Neural cell (in vitro differentiated cells): ENCODE measurements at regions not wholly inside any gene's neighbourhood (a gene's known extent, or its start where the extent isn't known, plus 50 kb on each side); places are given as distances from the start of the nearest gene placed in this dataset.

Source experiments
- H2AFZ ChIP-seq: fragments of 200-600, 300-800 bp; sonication (generic), shearing (Covaris generic); 2 replicates; pipeline ENCODE4 v1.6.0; 2014; ENCODE audit warnings: low read depth, mild to moderate bottlenecking, antibody characterized with exemption, low read length, moderate library complexity
- H3F3A ChIP-seq: fragments of 200-600 bp; shearing (Covaris generic); 2 replicates; pipeline ENCODE4 v1.6.1; 2016; ENCODE audit warnings: mild to moderate bottlenecking, moderate library complexity, mixed read lengths, antibody characterized with exemption, low read length; ENCODE audit not compliant: insufficient read depth, poor library complexity, severe bottlenecking
- H3K27ac ChIP-seq: fragments of 200-600, 300-800 bp; sonication (generic), shearing (Covaris generic); 2 replicates; pipeline ENCODE4 v1.5.1; 2014; ENCODE audit warnings: mild to moderate bottlenecking, low read length, moderate library complexity
- H3K27me3 ChIP-seq: fragments of 300-800, 200-600 bp; sonication (generic), shearing (Covaris generic); 2 replicates; pipeline ENCODE4 v1.6.0; 2014; ENCODE audit warnings: mild to moderate bottlenecking, low read depth, low read length, moderate library complexity; ENCODE audit not compliant: insufficient read depth
- H3K36me3 ChIP-seq: fragments of 300-800, 200-600 bp; sonication (generic), shearing (Covaris generic); 2 replicates; pipeline ENCODE4 v1.5.1; 2014; ENCODE audit warnings: mild to moderate bottlenecking, antibody characterized with exemption, low read length, moderate library complexity; ENCODE audit not compliant: insufficient read depth
- H3K4me2 ChIP-seq: fragments of 300-800, 200-600 bp; sonication (generic), shearing (Covaris generic); 2 replicates; pipeline ENCODE4 v1.6.0; 2014; ENCODE audit warnings: mild to moderate bottlenecking, low read length
- H3K4me3 ChIP-seq: fragments of 300-800, 200-600 bp; sonication (generic), shearing (Covaris generic); 2 replicates; pipeline ENCODE4 v1.5.1; 2014; ENCODE audit warnings: mild to moderate bottlenecking, low read length, moderate library complexity
- H3K79me2 ChIP-seq: fragments of 200-600 bp; shearing (Covaris generic); replicated peaks from 2 replicates; pipeline ENCODE4 v1.6.0; 2014; ENCODE audit warnings: mild to moderate bottlenecking, low read length, moderate library complexity; ENCODE audit not compliant: insufficient read depth
- H3K9ac ChIP-seq: fragments of 300-800, 200-600 bp; sonication (generic), shearing (Covaris generic); 2 replicates; pipeline ENCODE4 v1.6.1; 2016; ENCODE audit warnings: mild to moderate bottlenecking, low read length, mixed read lengths
- H3K9me2 ChIP-seq: fragments of 200-600 bp; shearing (Covaris generic); 2 replicates; pipeline ENCODE4 v1.6.1; 2016; ENCODE audit warnings: mild to moderate bottlenecking, low read length, mixed read lengths; ENCODE audit not compliant: insufficient read depth
- H3K9me3 ChIP-seq: fragments of 200-600, 300-800 bp; sonication (generic), shearing (Covaris generic); 2 replicates; pipeline ENCODE4 v1.6.1; 2016; ENCODE audit warnings: mild to moderate bottlenecking, mixed run types, low read length, moderate library complexity, mixed read lengths
- H4K20me1 ChIP-seq: fragments of 200-600 bp; shearing (Covaris generic); 2 replicates; pipeline ENCODE4 v1.6.1; 2016; ENCODE audit warnings: mild to moderate bottlenecking, mixed run types; ENCODE audit not compliant: insufficient read depth
- CTCF ChIP-seq: fragments of 450-650 bp; IDR thresholded peaks from 2 replicates; pipeline ENCODE4 v1.5.1; 2014; ENCODE audit warnings: antibody characterized with exemption, mild to moderate bottlenecking, moderate library complexity; ENCODE audit not compliant: poor library complexity, severe bottlenecking
- EP300 ChIP-seq: fragments of 450-650 bp; conservative IDR thresholded peaks from 2 replicates; pipeline ENCODE4 v1.6.1; 2014; ENCODE audit warnings: antibody characterized with exemption, mild to moderate bottlenecking, moderate library complexity; ENCODE audit not compliant: poor library complexity, severe bottlenecking
- EZH2 ChIP-seq: fragments of 200-600, 300-800 bp; shearing (Covaris generic), sonication (generic); IDR thresholded peaks from 2 replicates; pipeline ENCODE4 v1.6.1; 2014; ENCODE audit warnings: antibody characterized with exemption, low read length, borderline replicate concordance, mild to moderate bottlenecking; ENCODE audit not compliant: insufficient read depth, poor library complexity, severe bottlenecking
- MXI1 ChIP-seq: fragments of 450-650 bp; conservative IDR thresholded peaks from 2 replicates; pipeline ENCODE4 v1.6.1; 2014; ENCODE audit warnings: antibody characterized with exemption, mild to moderate bottlenecking; ENCODE audit not compliant: poor library complexity, severe bottlenecking
- POLR2AphosphoS5 ChIP-seq: IDR thresholded peaks from 2 replicates; pipeline ENCODE4 v1.6.1; 2012
- RAD21 ChIP-seq: fragments of 450-650 bp; conservative IDR thresholded peaks from 2 replicates; pipeline ENCODE4 v1.6.1; 2014; ENCODE audit warnings: antibody characterized with exemption, mild to moderate bottlenecking, moderate library complexity
- SMC3 ChIP-seq: fragments of 450-650 bp; conservative IDR thresholded peaks from 2 replicates; pipeline ENCODE4 v1.6.1; 2014; ENCODE audit warnings: antibody characterized with exemption, mild to moderate bottlenecking, moderate library complexity; ENCODE audit not compliant: poor library complexity
- TAF1 ChIP-seq: IDR thresholded peaks from 2 replicates; pipeline ENCODE4 v1.6.1; 2012; ENCODE audit warnings: low read depth
- TF ChIP-seq, protein P1 (sequence below): IDR thresholded peaks from 2 replicates; pipeline ENCODE4 v1.6.1; 2012; ENCODE audit warnings: borderline replicate concordance

- TF ChIP-seq EP300: no peak
- no peak for TF ChIP-seq EZH2
- TF ChIP-seq POLR2AphosphoS5: no peak
- TF ChIP-seq MXI1: no peak
- no peak for TF ChIP-seq RAD21
- TF ChIP-seq, protein P1, sequence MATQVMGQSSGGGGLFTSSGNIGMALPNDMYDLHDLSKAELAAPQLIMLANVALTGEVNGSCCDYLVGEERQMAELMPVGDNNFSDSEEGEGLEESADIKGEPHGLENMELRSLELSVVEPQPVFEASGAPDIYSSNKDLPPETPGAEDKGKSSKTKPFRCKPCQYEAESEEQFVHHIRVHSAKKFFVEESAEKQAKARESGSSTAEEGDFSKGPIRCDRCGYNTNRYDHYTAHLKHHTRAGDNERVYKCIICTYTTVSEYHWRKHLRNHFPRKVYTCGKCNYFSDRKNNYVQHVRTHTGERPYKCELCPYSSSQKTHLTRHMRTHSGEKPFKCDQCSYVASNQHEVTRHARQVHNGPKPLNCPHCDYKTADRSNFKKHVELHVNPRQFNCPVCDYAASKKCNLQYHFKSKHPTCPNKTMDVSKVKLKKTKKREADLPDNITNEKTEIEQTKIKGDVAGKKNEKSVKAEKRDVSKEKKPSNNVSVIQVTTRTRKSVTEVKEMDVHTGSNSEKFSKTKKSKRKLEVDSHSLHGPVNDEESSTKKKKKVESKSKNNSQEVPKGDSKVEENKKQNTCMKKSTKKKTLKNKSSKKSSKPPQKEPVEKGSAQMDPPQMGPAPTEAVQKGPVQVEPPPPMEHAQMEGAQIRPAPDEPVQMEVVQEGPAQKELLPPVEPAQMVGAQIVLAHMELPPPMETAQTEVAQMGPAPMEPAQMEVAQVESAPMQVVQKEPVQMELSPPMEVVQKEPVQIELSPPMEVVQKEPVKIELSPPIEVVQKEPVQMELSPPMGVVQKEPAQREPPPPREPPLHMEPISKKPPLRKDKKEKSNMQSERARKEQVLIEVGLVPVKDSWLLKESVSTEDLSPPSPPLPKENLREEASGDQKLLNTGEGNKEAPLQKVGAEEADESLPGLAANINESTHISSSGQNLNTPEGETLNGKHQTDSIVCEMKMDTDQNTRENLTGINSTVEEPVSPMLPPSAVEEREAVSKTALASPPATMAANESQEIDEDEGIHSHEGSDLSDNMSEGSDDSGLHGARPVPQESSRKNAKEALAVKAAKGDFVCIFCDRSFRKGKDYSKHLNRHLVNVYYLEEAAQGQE: no peak
- no peak for TF ChIP-seq CTCF
- TF ChIP-seq TAF1: no peak
- no peak for TF ChIP-seq SMC3
- H3K9me2 ChIP-seq: no peaks in the 10 kb centered on the region
- no peaks in the 10 kb centered on the region for H3K36me3 ChIP-seq
These were observed 260.1 kb upstream of the SMIM21 start for GRCh38 chr18:75687626-75688025.

DNA sequence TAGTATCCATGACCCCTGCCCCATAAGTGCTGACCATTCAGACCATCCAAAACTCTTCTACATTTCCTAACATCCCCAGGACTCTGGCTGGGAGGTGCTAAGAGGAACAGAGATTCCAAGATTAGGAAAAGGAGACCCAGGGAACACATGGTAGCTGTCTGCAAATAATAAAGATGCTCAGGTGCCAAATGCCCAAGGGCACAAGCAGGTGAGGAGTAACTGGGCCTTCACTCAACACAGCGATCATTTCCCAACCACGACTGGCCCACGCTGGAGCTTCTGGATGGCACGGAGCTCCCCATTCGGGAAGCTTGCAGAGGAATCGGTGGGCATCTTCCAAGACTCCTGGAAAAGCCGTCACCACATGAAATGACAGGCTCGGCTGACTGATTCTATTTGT lies 255.9 kb upstream of the SMIM21 start:
- no peaks in the 10 kb centered on the region for H4K20me1 ChIP-seq
- no peaks in the 10 kb centered on the region for H3K9me2 ChIP-seq
- no peak overlapping the region for H3K4me2 ChIP-seq
- H3K36me3 ChIP-seq: no peaks in the 10 kb centered on the region
- no peak for TF ChIP-seq MXI1
- TF ChIP-seq EP300: no peak
- no peak for TF ChIP-seq CTCF
- TF ChIP-seq EZH2: no peak
- no peak for TF ChIP-seq POLR2AphosphoS5
- no peak for TF ChIP-seq TAF1
- TF ChIP-seq RAD21: no peak
- TF ChIP-seq, protein P1: no peak
- TF ChIP-seq SMC3: no peak
- H3K9me3 ChIP-seq: no peaks in the 10 kb centered on the region
- H3F3A ChIP-seq: no peaks in the 10 kb centered on the region
- no peaks in the 10 kb centered on the region for H3K79me2 ChIP-seq
- no peak overlapping the region for H3K4me3 ChIP-seq
- no peaks in the 10 kb centered on the region for H3K27me3 ChIP-seq
- H2AFZ ChIP-seq: no peak overlapping the region
- H3K27ac ChIP-seq: no peak overlapping the region
- H3K9ac ChIP-seq: no peak overlapping the region

More at GRCh38 chr18:75687626-75688025, 260.1 kb upstream of the SMIM21 start:
- H3K9ac ChIP-seq: no peak overlapping the region
- H3K27ac ChIP-seq: no peak overlapping the region
- no peaks in the 10 kb centered on the region for H3F3A ChIP-seq
- no peaks in the 10 kb centered on the region for H3K79me2 ChIP-seq
- no peak overlapping the region for H3K4me3 ChIP-seq
- no peaks in the 10 kb centered on the region for H4K20me1 ChIP-seq
- no peaks in the 10 kb centered on the region for H3K9me3 ChIP-seq
- no peak overlapping the region for H3K4me2 ChIP-seq
- H3K27me3 ChIP-seq: no peaks in the 10 kb centered on the region
- no peak overlapping the region for H2AFZ ChIP-seq
